Colonic mucosa (tissue), 4 donors: ENCODE measurements at regions not wholly inside any gene's neighbourhood (a gene's known extent, or its start where the extent isn't known, plus 50 kb on each side); places are given as distances from the start of the nearest gene placed in this dataset.

Experiments
- DNase-seq: peaks from one replicate; pipeline ENCODE4 v3.0.0-alpha.2; 2020
- H3K27ac ChIP-seq: fragments of 200-600 bp; one replicate; pipeline ENCODE4 v1.8.0; 2021
- H3K27me3 ChIP-seq: fragments of 200-600 bp; one replicate; pipeline ENCODE4 v1.8.0; 2021
- H3K36me3 ChIP-seq: fragments of 200-600 bp; one replicate; pipeline ENCODE4 v1.8.0; 2021
- H3K4me1 ChIP-seq: fragments of 200-600 bp; one replicate; pipeline ENCODE4 v1.8.0; 2021; ENCODE audit warnings: mild to moderate bottlenecking
- H3K4me3 ChIP-seq: fragments of 200-600 bp; one replicate; pipeline ENCODE4 v1.8.0; 2021
- H3K9ac ChIP-seq, 2 donors: one replicate each; pipeline ENCODE4 v1.7.0; 2013; ENCODE audit warnings: control low read depth in 2 of 2, low read depth in 2 of 2, low read length in 2 of 2
- H3K9me3 ChIP-seq: fragments of 200-600 bp; one replicate; pipeline ENCODE4 v1.8.0; 2021
- intact Hi-C: fragments of 100-400 bp; cut with DNase I; formaldehyde crosslinking; loops from one replicate; pipeline ENCODE4 v1.14.1; 2022
- TF ChIP-seq, protein P1 (sequence below): fragments of 200-600 bp; IDR thresholded peaks from one replicate; pipeline ENCODE4 v1.8.0; 2022; ENCODE audit warnings: antibody characterized with exemption, mild to moderate bottlenecking
- donor health status: healthy.
- donor health status: DM: no; HTN: no; CAD: no.
- donor health status: DM: no; HTN: no; CAD: no.

- no peak overlapping the region for H3K27ac ChIP-seq
- DNase-seq, result no peak
- no peaks in the 10 kb centered on the region for H3K27me3 ChIP-seq
- no peaks in the 10 kb centered on the region for H3K36me3 ChIP-seq
- H3K4me1 ChIP-seq, result no peaks in the 10 kb centered on the region
- no peak overlapping the region for H3K4me3 ChIP-seq
- TF ChIP-seq, protein P1, sequence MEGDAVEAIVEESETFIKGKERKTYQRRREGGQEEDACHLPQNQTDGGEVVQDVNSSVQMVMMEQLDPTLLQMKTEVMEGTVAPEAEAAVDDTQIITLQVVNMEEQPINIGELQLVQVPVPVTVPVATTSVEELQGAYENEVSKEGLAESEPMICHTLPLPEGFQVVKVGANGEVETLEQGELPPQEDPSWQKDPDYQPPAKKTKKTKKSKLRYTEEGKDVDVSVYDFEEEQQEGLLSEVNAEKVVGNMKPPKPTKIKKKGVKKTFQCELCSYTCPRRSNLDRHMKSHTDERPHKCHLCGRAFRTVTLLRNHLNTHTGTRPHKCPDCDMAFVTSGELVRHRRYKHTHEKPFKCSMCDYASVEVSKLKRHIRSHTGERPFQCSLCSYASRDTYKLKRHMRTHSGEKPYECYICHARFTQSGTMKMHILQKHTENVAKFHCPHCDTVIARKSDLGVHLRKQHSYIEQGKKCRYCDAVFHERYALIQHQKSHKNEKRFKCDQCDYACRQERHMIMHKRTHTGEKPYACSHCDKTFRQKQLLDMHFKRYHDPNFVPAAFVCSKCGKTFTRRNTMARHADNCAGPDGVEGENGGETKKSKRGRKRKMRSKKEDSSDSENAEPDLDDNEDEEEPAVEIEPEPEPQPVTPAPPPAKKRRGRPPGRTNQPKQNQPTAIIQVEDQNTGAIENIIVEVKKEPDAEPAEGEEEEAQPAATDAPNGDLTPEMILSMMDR, result no peak
- intact Hi-C loops, result no loop called here
- H3K9me3 ChIP-seq, result no peaks in the 10 kb centered on the region
- no peak overlapping the region for H3K9ac ChIP-seq
These were observed 559.9 kb upstream of the SOX11 start for GRCh38 chr2:5132281-5132680.

DNA sequence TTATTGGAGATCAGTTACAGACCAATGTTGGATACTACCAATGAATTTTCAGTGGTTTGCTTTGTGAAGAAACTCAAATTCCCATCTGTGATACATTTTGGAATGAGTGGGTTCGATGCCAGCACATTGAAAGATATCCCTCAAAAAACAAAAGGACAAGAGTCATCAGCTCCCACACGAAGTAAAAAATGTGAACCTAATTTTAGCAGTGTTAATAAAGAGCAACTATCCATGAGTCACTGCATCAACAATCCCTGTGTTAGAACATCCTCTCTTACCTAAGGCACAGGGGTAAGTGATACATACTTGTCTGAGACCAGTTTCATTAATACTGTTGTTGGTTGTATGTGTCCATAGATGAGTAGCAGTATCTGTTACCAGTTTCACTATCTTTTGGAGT is 551.8 kb upstream of the SOX11 start:
- no peak overlapping the region for H3K4me3 ChIP-seq
- no peaks in the 10 kb centered on the region for H3K27me3 ChIP-seq
- no peaks in the 10 kb centered on the region for H3K36me3 ChIP-seq
- no peaks in the 10 kb centered on the region for H3K9me3 ChIP-seq
- H3K4me1 ChIP-seq, result no peaks in the 10 kb centered on the region
- TF ChIP-seq, protein P1, result no peak
- H3K27ac ChIP-seq, result no peak overlapping the region
- H3K9ac ChIP-seq, result no peak overlapping the region
- DNase-seq, result no peak
- intact Hi-C loops, result no loop called here

DNA sequence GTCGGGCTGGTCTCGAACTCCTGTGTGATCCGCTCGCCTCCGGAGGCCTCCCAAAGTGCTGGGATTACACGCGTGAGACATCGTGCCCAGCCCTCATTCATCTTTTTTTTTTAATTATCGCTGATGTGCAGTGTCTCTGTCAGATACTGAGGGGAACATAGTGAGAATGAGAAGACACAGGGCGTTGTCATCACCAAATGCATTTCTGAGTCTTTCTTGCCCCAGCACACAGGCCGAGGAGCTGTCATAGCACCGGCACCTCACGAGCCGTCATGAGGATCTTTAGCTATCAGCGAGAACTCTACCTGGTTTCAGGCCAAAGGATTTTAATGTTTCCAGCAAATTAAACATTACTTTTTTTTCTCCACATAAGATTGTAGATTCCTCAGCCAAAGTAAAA is 548.0 kb upstream of the SOX11 start:
- intact Hi-C loops, result no loop called here
- H3K27me3 ChIP-seq, result no peaks in the 10 kb centered on the region
- no peaks in the 10 kb centered on the region for H3K36me3 ChIP-seq
- H3K9ac ChIP-seq, result no peak overlapping the region
- H3K4me3 ChIP-seq, result no peak overlapping the region
- TF ChIP-seq, protein P1, result no peak
- no peak overlapping the region for H3K27ac ChIP-seq
- no peak for DNase-seq
- H3K4me1 ChIP-seq, result no peaks in the 10 kb centered on the region
- H3K9me3 ChIP-seq, result no peaks in the 10 kb centered on the region

- Histone ChIP-seq H3K9me3 (no peaks in the 10 kb centered on the region), H3K4me3 (no peak overlapping the region), H3K4me1 (no peaks in the 10 kb centered on the region), H3K36me3 (no peaks in the 10 kb centered on the region), H3K27ac (no peak overlapping the region), H3K27me3 (no peaks in the 10 kb centered on the region), H3K9ac (no peak overlapping the region)
- intact Hi-C loops, result no loop called here
- TF ChIP-seq, protein P1, result no peak
- no peak for DNase-seq
These were observed 547.1 kb upstream of the SOX11 start for GRCh38 chr2:5145053-5145452.

DNA sequence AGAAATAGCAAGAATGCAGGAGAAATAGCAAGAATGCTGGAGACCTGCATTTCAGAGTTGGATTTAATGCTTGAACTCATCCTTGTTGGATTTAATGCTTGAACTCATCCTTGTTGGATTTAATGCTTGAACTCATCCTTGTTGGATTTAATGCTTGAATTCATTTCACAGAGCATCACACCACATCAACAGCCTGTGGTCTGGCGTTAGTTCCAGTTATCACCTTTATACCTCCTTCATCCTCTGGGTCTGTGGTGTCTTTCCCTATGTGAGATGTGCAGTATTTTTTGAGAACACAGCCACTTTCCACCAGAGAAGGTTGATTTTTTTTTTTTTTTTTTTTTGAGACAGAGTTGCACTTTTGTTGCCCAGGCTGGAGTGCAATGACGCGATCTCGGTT is 546.4 kb upstream of the SOX11 start:
- no peaks in the 10 kb centered on the region for H3K4me1 ChIP-seq
- TF ChIP-seq, protein P1, result no peak
- H3K9me3 ChIP-seq, result no peaks in the 10 kb centered on the region
- H3K4me3 ChIP-seq, result no peak overlapping the region
- no peak overlapping the region for H3K27ac ChIP-seq
- DNase-seq, result no peak
- intact Hi-C loops, result no loop called here
- no peak overlapping the region for H3K9ac ChIP-seq
- H3K36me3 ChIP-seq, result no peaks in the 10 kb centered on the region
- no peaks in the 10 kb centered on the region for H3K27me3 ChIP-seq
